GM18868 (cell line): ENCODE measurements at regions not wholly inside any gene's neighbourhood (a gene's known extent, or its start where the extent isn't known, plus 50 kb on each side); places are given as distances from the start of the nearest gene placed in this dataset.
"Not testable (repeated sequence)": the region's sequence is repeated elsewhere in the genome, so short reads cannot be mapped to it uniquely, and the experiment has no call there.

Source experiments
- ATAC-seq: cut with Tn5 transposase; IDR thresholded peaks from one replicate; pipeline ENCODE4 v1.9.1; 2021; ENCODE audit warnings: mild to moderate bottlenecking, moderate library complexity; ENCODE audit not compliant: unreplicated experiment

- ATAC-seq, result no peak
Measured at GRCh38 chr13:26896986-26897668, 136.5 kb upstream of the GPR12 start.

GRCh38 chr13:26895808-26896466 lies 135.4 kb upstream of the GPR12 start:
- ATAC-seq, result no peak

GRCh38 chr13:26895081-26895807 lies 134.7 kb upstream of the GPR12 start:
- ATAC-seq, result no peak

- ATAC-seq, result no peak
Measured at GRCh38 chr13:26888632-26889031, 128.0 kb upstream of the GPR12 start.

- no peak for ATAC-seq
Measured at GRCh38 chr13:26887594-26887993, 127.0 kb upstream of the GPR12 start.

GRCh38 chr13:26883613-26884257 lies 123.1 kb upstream of the GPR12 start:
- no peak for ATAC-seq

- no peak for ATAC-seq
Measured at GRCh38 chr13:26882731-26883130, 122.1 kb upstream of the GPR12 start.

GRCh38 chr13:26881154-26881553 lies 120.6 kb upstream of the GPR12 start:
- ATAC-seq, result no peak

- no peak for ATAC-seq
Measured at GRCh38 chr13:26880735-26881134, 120.1 kb upstream of the GPR12 start.

- no peak for ATAC-seq
Measured at GRCh38 chr13:26878438-26878837, 117.9 kb upstream of the GPR12 start.

- ATAC-seq, result no peak
Measured at GRCh38 chr13:26873386-26873698, 112.8 kb upstream of the GPR12 start.

GRCh38 chr13:26872525-26873385 lies 112.2 kb upstream of the GPR12 start:
- ATAC-seq, result no peak

- no peak for ATAC-seq
Measured at GRCh38 chr13:26867451-26868091, 107.0 kb upstream of the GPR12 start.

GRCh38 chr13:26864576-26864975 lies 104.0 kb upstream of the GPR12 start:
- no peak for ATAC-seq

- ATAC-seq, result no peak
Measured at GRCh38 chr13:26861941-26862340, 101.4 kb upstream of the GPR12 start.

GRCh38 chr13:26855921-26856320 lies 95.3 kb upstream of the GPR12 start:
- ATAC-seq, result no peak

GRCh38 chr13:26855071-26855470 lies 94.5 kb upstream of the GPR12 start:
- ATAC-seq, result no peak

- ATAC-seq, result no peak
Measured at GRCh38 chr13:26853323-26853722, 92.7 kb upstream of the GPR12 start.

- ATAC-seq, result no peak
Measured at GRCh38 chr13:26847281-26847680, 86.7 kb upstream of the GPR12 start.

- not testable (repeated sequence) for ATAC-seq
Measured at GRCh38 chr13:26845063-26845462, 84.5 kb upstream of the GPR12 start.
